ACHN (cell line): ENCODE measurements at regions not wholly inside any gene's neighbourhood (a gene's known extent, or its start where the extent isn't known, plus 50 kb on each side); places are given as distances from the start of the nearest gene placed in this dataset.

Source experiments
- DNase-seq: peaks from one replicate; pipeline ENCODE4 v3.0.0-alpha.2; 2015
- in situ Hi-C: cut with HindIII; loops from 2 replicates; pipeline ENCODE4 v1.10.0; 2017; ENCODE audit warnings: low sequenced_read_pairs, low pct_ligation_motif_present, low pct_unique_long_range_greater_than_20kb

DNA sequence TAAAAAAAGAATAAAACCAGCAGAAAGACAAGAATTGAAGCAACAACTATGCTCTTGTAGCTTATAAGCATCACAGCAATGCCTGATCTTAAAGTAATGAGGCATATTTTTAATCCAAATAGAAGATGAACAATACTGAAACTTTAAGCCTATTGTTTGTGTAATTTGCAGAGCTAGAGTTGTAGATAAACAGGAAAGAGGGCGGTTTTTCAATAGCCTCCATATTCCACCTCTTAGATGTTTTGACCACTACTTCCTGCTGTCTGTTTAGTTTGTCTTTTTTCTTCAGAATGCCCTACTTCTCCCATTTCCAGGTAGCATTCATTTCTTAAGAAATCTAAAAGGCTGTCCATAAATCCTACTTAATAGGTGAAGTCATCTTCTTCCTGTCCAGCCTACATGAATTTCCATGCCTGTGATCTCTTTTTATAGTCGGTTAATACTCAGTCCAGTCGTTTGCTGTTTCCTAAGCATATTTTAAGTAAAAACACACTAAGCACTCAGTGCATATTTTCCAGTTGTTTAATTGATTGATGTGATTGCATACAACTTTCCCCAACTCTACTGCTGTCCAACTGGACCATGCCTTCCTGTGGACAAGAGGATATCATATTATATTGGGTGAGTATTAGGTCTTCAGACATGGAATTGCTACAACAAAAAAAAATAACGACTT is 308.1 kb downstream of the TFEC start:
- in situ Hi-C loops = no loop called here
- no peak for DNase-seq

DNA sequence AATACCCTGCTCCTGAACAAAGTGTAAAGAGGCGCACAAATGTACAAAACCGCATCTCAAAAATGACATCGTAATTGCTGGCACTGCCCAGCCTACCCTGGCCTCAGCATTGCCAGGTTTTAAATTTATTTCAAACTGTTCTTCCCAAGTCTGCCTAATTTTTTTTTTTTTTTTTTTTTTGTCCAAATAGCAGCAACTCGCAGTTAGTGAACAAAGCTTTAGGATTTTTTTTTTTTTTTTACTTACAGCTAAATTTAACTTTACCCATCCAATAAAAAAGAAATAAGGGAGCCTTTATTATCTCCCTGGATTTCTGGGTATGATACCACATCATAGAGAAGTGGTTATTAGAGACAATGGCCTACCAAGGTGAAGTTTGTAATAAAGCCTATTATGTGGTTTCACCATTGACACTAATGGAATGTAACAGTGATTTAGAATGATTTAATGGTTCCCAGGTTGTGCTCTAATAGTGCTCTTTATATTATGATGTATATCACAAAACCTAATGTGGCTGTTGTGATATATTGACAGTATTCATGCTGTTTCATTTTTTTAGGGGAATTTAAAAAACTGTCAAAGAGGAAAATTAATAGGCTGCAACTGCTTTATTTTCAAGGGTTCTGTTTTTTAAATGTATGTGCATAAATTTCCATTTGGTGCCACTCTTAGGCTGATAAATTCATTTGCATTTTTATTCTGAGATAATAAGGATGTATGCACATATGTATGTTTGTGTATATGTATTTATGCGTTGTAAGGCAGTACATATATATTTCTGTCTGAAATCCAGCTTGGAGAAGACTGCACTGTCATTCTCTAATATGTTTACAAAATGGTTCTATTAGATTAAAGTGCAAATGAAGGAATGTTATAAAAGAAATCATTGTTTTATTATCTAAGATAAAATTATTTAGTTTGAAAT is 309.0 kb downstream of the TFEC start:
- no peak for DNase-seq
- in situ Hi-C loops = no loop called here

DNA sequence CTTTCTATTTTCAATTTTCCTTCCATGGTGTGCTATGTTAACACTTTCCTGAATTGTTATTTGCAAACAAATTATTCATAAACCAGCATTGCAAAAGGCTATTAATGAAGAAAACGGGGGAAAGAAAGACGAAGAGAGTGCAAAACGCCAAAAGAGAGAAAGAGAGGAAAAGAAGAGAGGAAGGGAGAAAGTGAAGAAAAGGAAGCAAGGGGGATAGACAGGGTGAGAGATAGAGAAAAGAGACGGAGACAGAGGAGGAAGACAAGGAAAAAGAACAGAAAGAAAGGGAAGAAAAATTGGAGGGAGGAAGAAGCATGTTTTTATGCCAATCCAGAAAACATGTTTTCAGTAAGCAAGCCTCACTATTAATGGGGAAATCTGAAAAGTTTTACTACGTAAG is 310.6 kb downstream of the TFEC start:
- in situ Hi-C loops = no loop called here
- DNase-seq = no peak

DNA sequence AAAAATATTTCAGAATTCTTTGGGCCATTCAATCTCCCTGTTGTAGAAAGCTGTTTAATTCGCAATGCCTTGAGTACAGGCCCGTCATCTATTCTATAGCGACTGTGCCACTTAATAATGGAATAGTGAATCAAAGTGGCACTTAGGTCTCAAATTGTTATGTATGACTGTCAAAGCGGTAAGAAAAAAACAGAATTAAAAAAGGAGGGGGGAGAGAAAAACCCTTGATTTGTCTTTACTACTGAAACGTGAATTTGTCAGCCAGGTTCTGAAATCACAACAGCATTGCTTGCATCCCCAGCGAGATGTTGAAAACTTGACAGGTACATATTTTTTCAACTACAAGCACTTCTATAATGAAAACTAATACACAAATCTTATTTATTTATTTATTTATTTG is 320.9 kb downstream of the TFEC start:
- in situ Hi-C loops = no loop called here
- no peak for DNase-seq

DNA sequence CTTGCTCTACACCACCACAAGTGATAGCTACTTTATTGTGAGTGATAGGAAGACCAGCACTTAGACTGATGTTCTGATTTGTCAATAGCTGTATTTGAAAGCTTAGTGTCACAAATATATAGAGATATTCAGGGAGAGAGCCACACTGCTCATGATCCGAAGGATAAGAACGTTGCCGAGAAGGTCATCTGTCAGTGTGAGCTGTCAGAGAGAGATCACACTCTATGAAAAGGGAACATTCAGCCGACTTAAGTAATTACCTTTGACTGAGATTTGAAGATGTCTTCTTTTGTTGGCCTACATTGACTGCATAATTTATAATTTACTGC is 322.6 kb downstream of the TFEC start:
- DNase-seq = no peak
- in situ Hi-C loops = no loop called here

DNA sequence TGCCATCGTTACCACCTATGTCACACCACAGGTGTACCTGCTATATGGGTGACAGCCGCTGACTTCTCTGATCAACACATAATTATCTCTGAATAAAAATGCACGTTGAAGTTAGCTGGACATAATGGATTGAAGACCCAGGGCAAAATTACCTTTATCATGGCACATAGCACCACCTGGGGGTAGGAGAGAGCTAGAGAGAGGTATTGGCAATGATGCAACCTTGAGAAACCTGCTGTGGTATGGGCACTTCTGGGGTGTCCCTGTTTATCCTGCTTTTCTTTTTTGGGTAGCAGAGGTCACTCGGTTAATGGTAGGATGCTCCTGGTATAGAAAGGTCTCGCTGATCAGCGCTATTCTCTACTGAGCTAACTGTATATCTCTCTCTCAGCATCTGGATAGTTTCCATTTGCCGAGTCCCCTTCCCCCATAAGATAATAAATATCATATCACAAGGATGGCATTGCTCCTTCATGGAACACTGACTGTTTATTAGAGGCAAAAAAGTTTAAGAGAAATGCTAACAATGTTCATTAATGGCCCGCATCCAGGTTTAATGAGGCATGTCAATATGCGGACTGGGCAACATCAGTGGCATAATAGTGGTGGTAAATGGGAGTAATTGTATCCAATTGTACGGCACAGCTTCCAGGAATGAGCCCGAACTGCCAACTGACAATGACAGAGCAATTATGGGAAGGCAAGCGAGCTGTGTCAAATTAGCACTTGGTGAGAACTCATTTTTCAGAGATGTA is 323.1 kb downstream of the TFEC start:
- in situ Hi-C loops = no loop called here
- DNase-seq = peak; percentile 65

DNA sequence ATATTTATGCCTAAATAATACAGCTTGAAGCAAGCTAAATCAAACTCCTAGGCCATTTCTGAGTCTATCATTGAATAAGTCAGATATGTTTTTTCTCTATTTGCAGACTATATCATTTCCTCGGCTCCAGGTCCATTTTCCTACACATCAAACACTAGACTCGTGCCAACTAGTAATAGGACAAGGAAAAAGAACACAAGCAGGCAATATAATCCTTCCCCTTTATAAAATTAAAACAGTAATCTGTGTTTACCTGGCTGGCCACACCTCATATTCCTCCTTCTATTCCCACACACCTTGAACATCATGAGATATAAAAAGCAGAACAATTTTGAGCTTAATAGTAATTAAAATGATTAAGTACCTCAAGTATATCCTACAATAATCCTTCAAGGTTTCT is 325.7 kb downstream of the TFEC start:
- in situ Hi-C loops = no loop called here
- no peak for DNase-seq

DNA sequence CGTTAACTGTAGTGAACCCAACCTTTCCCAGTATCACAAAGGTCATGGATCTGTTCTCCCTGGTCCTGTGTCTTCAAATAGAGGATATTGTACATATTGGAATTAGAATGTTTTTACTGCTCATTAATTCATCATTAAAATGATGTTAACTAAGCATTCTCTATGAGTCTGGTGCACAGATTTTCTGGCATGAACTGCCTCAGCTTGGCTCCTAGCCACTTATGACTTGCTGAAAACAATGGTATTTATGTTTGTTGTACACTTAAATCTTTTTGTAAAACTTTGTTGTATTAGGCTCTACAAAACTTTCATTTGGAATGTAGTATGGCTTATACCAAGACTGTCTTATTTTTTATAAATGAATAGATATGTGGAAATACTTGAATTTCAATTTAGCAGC is 329.4 kb downstream of the TFEC start:
- no peak for DNase-seq
- in situ Hi-C loops = no loop called here

DNA sequence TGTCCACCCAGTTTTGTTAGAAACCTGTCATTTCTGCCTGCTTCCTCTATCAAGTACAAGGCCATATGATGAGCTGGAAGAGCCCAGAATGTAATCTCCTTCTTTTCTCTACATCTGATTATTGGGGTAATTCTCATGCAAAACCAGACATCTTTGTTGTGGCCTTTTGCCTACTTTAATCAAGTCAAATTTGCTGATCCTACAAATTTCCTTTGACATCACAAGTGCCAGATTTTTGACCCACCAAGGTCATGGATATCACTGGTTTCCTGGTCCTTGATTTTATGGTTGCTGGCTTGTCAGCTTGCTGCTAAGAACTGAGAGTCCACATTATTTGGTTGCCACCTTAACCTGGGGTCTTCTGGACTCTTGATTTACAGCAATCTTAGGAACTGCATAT is 336.1 kb downstream of the TFEC start:
- DNase-seq = no peak
- in situ Hi-C loops = no loop called here

DNA sequence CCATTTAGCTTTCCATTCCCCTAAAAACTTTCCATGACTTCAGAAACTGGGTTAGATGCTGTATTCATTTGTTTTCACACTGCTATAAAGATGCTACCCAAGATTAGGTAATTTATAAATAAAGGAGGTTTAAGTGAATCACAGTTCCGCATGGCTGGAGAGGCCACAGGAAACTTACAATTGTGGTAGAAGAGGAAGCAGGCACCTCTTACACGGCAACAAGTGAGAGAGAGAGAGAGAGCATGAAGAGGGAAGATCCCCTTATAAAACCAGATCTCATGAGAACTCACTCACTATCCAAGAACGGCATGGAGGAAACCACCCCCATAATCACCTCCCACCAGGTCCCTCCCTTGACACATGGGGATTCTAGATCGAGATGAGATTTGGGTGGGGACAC is 336.8 kb downstream of the TFEC start:
- in situ Hi-C loops = no loop called here
- no peak for DNase-seq

DNA sequence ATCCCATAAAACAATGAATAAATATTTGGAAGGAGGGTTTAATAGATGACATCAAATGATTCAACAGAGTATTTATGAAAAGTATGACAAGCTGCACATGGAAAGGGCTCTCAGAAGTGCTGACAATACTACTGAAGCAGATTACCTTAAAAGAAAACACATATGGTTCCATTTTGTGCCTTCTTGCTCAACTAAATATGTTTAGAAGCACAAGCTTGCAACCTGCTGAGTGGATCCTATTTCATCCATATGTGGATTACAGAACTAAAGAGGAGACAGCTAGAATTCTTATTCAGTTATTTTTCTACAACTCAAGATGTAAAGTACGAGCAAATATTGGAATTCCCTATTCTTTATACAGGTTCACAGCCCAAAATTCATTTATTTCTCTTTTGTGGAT is 340.6 kb downstream of the TFEC start:
- in situ Hi-C loops = no loop called here

DNA sequence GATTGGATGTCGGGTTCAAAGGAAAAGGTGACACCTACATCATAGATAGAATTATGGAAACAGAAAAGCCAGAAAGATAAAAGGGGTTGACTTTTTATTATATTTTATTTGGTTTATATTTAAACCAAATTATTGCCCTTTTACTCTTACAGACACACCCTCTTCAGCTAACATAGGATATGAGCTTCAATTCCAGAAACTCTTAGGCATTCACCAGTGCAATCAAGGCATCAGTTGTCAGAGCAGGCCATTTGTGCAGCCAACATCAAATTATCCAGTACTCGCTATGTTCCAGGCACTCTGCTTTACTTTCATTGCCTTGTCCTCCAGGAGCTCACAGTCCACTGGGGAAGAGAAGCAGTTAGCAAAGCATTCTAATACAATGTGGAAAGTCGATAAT is 347.5 kb downstream of the TFEC start:
- DNase-seq = no peak
- in situ Hi-C loops = no loop called here

More for the DNA sequence above, 340.6 kb downstream of the TFEC start:
- DNase-seq = no peak

DNA sequence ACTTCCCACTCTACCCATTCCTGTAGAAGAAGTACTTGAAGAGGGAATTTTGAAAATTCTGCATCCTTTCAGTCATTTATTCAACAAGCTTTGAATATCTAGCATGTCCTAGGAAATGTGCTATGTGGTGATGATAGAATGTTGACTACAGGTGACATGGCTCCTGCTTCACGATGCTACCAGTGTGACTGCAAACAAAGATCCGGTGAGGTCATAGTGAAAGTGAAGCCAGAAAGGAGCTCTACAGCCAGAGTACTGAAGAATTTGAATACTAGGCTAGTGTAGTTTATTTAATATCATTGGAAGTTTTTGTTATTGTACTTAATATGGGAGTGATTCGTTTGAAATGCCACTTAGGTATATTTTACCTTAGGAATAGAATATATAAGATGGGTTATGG is 348.1 kb downstream of the TFEC start:
- no peak for DNase-seq
- in situ Hi-C loops = no loop called here

DNA sequence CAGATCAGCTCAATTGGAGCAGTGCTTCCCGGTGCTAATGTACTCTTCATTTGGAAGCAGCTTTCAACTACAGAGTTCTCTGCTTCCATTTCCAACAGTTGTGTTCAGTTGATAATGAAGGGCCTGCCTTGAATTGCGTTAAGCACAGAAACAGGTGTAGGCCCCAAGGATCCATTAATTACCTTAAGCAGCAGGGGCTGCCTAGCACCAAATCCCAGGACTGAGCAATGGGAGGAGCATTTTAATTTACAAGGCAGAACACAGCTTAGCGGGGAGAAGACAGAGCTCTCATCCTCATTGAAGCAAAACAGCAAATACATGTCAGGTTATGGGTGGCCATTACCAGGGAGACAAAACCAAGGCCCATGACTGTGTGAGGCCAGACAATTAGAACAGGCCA is 349.6 kb downstream of the TFEC start:
- in situ Hi-C loops = no loop called here
- DNase-seq = no peak

DNA sequence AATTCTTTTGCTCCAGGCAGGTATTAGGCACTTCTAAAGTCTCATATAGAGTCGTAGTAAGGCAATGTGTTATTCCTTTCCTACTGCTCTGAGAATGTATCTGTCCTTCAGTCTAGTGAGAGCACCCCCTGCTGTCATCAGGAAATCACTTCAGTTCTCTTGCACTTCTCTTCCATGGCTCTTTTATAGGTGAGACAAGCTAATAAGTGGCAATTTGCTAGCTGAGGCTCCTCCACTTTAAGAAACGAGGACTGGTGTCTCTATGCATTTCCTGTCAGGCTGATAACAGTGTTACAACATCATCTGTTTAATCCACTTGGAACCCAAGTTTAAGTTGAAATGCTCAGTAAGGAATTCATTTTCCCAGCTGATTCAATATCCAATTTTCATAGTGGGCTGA is 350.6 kb downstream of the TFEC start:
- DNase-seq = peak; percentile 76
- in situ Hi-C loops = no loop called here

DNA sequence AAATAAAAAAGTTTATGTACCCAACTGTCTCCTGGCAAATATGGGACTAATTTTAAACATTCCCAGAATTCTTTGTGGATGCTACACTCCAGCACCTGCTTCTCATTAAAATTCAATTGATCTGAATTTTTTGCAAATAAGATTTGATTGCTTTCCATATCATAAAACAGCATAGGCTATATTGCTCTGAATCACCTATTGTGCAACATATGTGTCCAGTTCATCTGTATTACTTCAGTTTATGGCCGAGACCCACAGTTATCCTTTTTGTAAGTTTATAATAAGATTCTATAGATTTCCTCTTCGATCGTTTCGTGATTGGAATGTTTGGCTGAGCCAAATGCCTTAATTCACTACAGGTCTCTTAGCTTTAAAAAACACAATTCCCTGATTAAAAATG is 351.1 kb downstream of the TFEC start:
- no peak for DNase-seq
- in situ Hi-C loops = no loop called here

DNA sequence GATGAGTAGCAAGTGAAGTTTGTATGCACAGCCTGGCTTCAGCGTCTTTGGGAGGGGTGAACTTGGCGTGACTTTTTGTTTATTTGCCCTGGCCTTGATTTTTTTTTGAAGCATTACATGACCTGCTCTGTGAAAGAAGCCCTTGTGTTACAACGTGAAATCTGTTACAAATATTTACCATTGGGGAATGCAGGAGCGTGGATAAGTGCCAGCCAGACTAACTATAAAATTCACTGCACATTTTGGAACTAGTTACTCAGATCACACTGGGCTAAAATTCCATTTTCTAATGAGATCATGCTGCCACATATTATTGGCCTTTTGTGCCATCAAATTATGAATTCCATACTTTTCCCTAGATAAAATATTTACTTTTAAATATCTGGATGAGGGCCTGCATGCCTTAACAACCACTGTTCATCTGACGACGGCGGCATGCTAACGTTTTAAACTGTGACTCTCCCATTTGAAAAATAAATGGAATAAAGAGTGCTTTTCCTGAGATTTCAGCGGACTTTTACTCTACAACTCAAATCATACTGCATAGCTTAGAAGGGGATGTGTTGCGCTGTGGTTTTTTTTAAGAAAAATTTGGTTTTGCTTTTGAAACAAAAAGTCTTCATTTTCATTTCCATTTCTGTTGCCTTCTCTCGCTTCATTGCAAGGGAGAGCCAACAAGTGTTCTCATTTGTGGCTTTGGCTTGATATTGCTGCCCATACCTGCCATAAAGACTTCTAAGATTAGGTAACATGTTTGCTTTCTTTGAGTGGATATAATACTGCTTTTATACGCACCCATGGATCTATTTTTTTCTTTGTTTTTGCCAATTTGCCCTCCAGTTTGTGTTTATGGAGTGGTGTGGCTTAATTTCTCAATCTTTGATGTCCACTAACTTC is 352.2 kb downstream of the TFEC start:
- in situ Hi-C loops = no loop called here
- DNase-seq = no peak

DNA sequence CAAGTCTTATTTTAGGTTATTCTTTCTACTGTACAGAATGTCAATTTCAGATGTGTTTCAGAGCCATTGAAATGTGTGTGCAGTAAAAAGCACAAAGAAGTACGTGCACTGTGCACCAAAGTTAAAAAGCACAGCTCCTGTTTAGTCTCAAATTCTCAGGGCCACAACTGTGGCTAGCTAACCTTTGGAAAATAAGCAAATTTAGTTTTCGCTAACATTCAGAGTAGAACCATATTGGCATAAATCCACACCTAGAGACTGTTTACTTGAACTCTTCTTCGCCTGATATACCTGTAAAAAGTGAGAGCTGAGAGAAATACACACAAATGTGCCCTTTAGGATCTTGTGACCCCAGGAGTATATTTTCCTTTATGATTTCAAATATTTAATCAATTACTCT is 353.9 kb downstream of the TFEC start:
- no peak for DNase-seq
- in situ Hi-C loops = no loop called here

DNA sequence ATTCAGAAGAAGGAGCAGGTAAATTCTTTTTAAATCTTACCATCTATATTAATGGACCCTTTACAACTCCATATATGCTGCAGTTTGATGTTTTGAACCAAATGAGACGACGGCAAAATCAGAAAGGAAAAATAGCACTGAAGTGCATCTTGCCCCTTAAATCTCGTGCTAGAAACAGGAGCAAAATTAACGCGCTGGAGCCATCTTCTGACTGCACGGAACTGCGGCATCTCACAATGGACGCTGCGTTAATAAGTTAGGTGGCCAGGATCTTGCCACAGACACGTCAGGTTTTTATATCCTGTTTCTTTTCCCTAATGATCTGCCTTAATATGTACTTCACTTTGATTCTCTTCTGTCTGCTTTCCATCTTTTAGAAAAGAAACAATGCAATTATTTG is 354.5 kb downstream of the TFEC start:
- in situ Hi-C loops = no loop called here
- DNase-seq = peak; percentile 85
